Neural progenitor cell (in vitro differentiated cells): ENCODE measurements at regions not wholly inside any gene's neighbourhood (a gene's known extent, or its start where the extent isn't known, plus 50 kb on each side); places are given as distances from the start of the nearest gene placed in this dataset.

ENCODE experiments used
- DNase-seq: peaks from one replicate; pipeline ENCODE4 v3.0.0-alpha.2; 2016; ENCODE audit warnings: low spot score
- H2AFZ ChIP-seq: fragments of 200-600 bp; sonication (generic); replicated peaks from 2 replicates; pipeline ENCODE4 v1.6.1; 2016; ENCODE audit warnings: antibody characterized with exemption
- H3F3A ChIP-seq: fragments of 200-600 bp; sonication (generic); 2 replicates; pipeline ENCODE4 v1.6.1; 2016; ENCODE audit warnings: antibody characterized with exemption, low read depth
- H3K27ac ChIP-seq: fragments of 200-600 bp; sonication (generic); 2 replicates; pipeline ENCODE4 v1.5.1; 2016; ENCODE audit warnings: mild to moderate bottlenecking
- H3K27me3 ChIP-seq: fragments of 200-600 bp; sonication (generic); 2 replicates; pipeline ENCODE4 v1.6.1; 2016; ENCODE audit warnings: mild to moderate bottlenecking, moderate library complexity
- H3K36me3 ChIP-seq: fragments of 200-600 bp; sonication (generic); 2 replicates; pipeline ENCODE4 v1.5.1; 2016
- H3K4me1 ChIP-seq: fragments of 200-600 bp; sonication (generic); 2 replicates; pipeline ENCODE4 v1.6.1; 2016; ENCODE audit warnings: mixed run types
- H3K4me2 ChIP-seq: fragments of 200-600 bp; sonication (generic); 2 replicates; pipeline ENCODE4 v1.6.1; 2016
- H3K4me3 ChIP-seq: fragments of 200-600 bp; sonication (generic); 2 replicates; pipeline ENCODE4 v1.5.1; 2016
- H3K79me2 ChIP-seq: fragments of 200-600 bp; sonication (generic); 2 replicates; pipeline ENCODE4 v1.6.1; 2016; ENCODE audit warnings: low read depth
- H3K9ac ChIP-seq: fragments of 200-600 bp; sonication (generic); 2 replicates; pipeline ENCODE4 v1.6.1; 2016
- H3K9me3 ChIP-seq: fragments of 200-600 bp; sonication (generic); 2 replicates; pipeline ENCODE4 v1.5.1; 2016; ENCODE audit warnings: low read depth
- H4K20me1 ChIP-seq: fragments of 200-600 bp; sonication (generic); 2 replicates; pipeline ENCODE4 v1.6.1; 2016; ENCODE audit warnings: low read depth
- H3K27ac Mint-ChIP-seq: 3 replicates; pipeline ENCODE4 v1.8.0; 2021; ENCODE audit warnings: mixed read lengths
- H3K27me3 Mint-ChIP-seq: 2 replicates; pipeline ENCODE4 v1.8.0; 2022; ENCODE audit warnings: low read depth, mild to moderate bottlenecking, inconsistent platforms, moderate library complexity, mixed read lengths; ENCODE audit not compliant: insufficient read depth
- H3K36me3 Mint-ChIP-seq: 3 replicates; pipeline ENCODE4 v1.8.0; 2021; ENCODE audit warnings: mixed read lengths
- H3K4me1 Mint-ChIP-seq: 3 replicates; pipeline ENCODE4 v1.8.0; 2021; ENCODE audit warnings: mixed read lengths
- H3K4me3 Mint-ChIP-seq: 3 replicates; pipeline ENCODE4 v1.8.0; 2021; ENCODE audit warnings: mild to moderate bottlenecking, moderate library complexity, mixed read lengths
- H3K9me3 Mint-ChIP-seq: 3 replicates; pipeline ENCODE4 v1.8.0; 2020; ENCODE audit warnings: mixed read lengths
- CTCF ChIP-seq: fragments of 200-600 bp; sonication (generic); IDR thresholded peaks from 2 replicates; pipeline ENCODE4 v1.5.1; 2017; ENCODE audit warnings: antibody characterized with exemption, mild to moderate bottlenecking
- EZH2 ChIP-seq: fragments of 200-600 bp; sonication (generic); IDR thresholded peaks from 2 replicates; pipeline ENCODE4 v1.6.1; 2017; ENCODE audit warnings: antibody characterized with exemption, mild to moderate bottlenecking, moderate library complexity
- EZH2phosphoT487 ChIP-seq: fragments of 200-600 bp; sonication (generic); IDR thresholded peaks from 2 replicates; pipeline ENCODE4 v1.6.1; 2017; ENCODE audit warnings: antibody characterized with exemption

DNA sequence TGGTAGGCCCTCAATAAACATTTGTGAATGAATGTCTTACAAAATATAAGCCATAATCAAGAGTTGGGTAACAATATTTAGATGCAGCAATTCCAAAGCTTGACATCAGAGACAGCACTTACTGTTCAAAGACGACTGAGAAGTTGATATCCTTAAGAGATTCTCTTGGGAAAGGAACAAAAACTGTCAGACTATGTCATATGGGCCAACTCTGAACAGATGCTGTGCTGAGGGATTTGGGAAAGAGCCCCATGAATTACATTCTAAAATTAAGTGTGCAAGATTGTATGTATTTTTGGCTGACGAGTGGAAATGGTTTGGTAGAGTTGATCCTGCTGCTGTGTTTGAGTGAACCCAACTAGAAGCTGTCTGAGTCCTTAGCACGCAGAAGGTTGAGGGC lies 250.7 kb upstream of the LINC00305 start:
- Histone ChIP-seq H3K4me3 (no peak overlapping the region), H3K9ac (no peak overlapping the region), H3K9me3 (no peaks in the 10 kb centered on the region), H3K27ac (no peak overlapping the region), H3K27me3 (no peaks in the 10 kb centered on the region), H3K79me2 (no peaks in the 10 kb centered on the region), H4K20me1 (no peaks in the 10 kb centered on the region), H3K36me3 (no peaks in the 10 kb centered on the region), H3F3A (no peaks in the 10 kb centered on the region), H2AFZ (no peak overlapping the region), H3K4me2 (no peak overlapping the region), H3K4me1 (peaks cover 3% of the 10 kb centered on the region)
- TF ChIP-seq EZH2 (no peak), CTCF (no peak)
- Mint-ChIP-seq H3K4me1 (peaks cover 6% of the 10 kb centered on the region), H3K27ac (no peak overlapping the region), H3K36me3 (no peaks in the 10 kb centered on the region), H3K9me3 (no peaks in the 10 kb centered on the region), H3K27me3 (no peaks in the 10 kb centered on the region), H3K4me3 (no peak overlapping the region)
- DNase-seq, result no peak

DNA sequence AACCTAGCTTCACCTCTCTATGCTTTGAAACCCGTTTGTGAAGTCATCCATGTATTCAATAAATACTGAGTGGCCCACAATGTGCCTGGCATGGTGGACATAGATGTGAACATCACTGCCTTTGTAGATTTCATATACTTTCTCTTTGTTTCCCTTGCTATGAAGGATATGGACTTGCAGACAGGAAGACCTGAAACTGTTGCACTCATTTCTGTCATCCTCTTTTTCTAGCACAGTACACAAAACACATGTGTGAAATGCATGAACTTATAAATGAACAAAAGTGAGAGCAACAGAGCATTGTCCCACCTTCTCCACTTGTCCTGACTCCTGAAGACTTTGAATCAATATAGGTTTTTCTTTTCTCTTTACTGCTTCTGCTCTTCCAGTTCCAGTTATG lies 249.4 kb upstream of the LINC00305 start:
- Histone ChIP-seq H3F3A (no peaks in the 10 kb centered on the region), H3K79me2 (no peaks in the 10 kb centered on the region), H3K9me3 (no peaks in the 10 kb centered on the region), H4K20me1 (no peaks in the 10 kb centered on the region), H3K4me2 (no peak overlapping the region), H3K27me3 (no peaks in the 10 kb centered on the region), H3K27ac (no peak overlapping the region), H3K4me3 (no peak overlapping the region), H3K9ac (no peak overlapping the region), H2AFZ (no peak overlapping the region), H3K36me3 (no peaks in the 10 kb centered on the region), H3K4me1 (no peaks in the 10 kb centered on the region)
- Mint-ChIP-seq H3K4me3 (no peak overlapping the region), H3K27me3 (no peaks in the 10 kb centered on the region), H3K36me3 (no peaks in the 10 kb centered on the region), H3K9me3 (no peaks in the 10 kb centered on the region), H3K4me1 (no peaks in the 10 kb centered on the region), H3K27ac (no peak overlapping the region)
- no peak for DNase-seq
- TF ChIP-seq EZH2, result no peak
- TF ChIP-seq EZH2phosphoT487, result no peak
- TF ChIP-seq CTCF, result no peak

GRCh38 chr18:64392202-64392601 lies 243.3 kb upstream of the LINC00305 start:
- no peaks in the 10 kb centered on the region for H3F3A ChIP-seq
- H3K9me3 ChIP-seq, result no peaks in the 10 kb centered on the region
- H2AFZ ChIP-seq, result no peak overlapping the region
- Mint-ChIP-seq H3K4me3 (no peak overlapping the region), H3K27ac (no peak overlapping the region), H3K9me3 (no peaks in the 10 kb centered on the region), H3K36me3 (no peaks in the 10 kb centered on the region), H3K27me3 (no peaks in the 10 kb centered on the region), H3K4me1 (no peaks in the 10 kb centered on the region)
- no peaks in the 10 kb centered on the region for H3K36me3 ChIP-seq
- H3K27ac ChIP-seq, result no peak overlapping the region
- no peaks in the 10 kb centered on the region for H3K79me2 ChIP-seq
- no peak for DNase-seq
- H3K27me3 ChIP-seq, result no peaks in the 10 kb centered on the region
- no peaks in the 10 kb centered on the region for H3K4me1 ChIP-seq
- TF ChIP-seq EZH2phosphoT487 (no peak), EZH2 (no peak), CTCF (no peak)
- no peaks in the 10 kb centered on the region for H4K20me1 ChIP-seq
- no peak overlapping the region for H3K9ac ChIP-seq
- H3K4me3 ChIP-seq, result no peak overlapping the region
- no peak overlapping the region for H3K4me2 ChIP-seq

DNA sequence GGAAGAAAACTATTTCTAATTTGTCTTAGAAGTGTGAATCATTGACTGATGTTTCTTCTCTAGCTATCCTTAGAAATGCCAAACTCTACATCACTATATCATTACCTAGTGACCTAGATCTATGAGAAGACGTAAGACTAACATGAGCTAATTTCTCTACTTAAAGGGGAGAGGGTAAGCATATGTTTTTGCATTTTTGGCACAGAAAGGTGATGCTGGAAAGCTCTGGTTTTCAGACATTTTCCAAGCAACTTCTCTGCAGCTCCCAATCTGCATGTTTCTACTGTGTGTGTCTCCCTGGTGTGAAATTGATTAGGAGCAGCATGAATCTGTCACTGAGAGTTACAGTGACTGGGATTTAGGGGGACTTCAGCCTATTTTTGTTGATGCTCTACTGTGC lies 235.2 kb upstream of the LINC00305 start:
- H3K4me3 ChIP-seq, result no peak overlapping the region
- Mint-ChIP-seq H3K4me3 (no peak overlapping the region), H3K27ac (no peak overlapping the region), H3K36me3 (no peaks in the 10 kb centered on the region), H3K27me3 (no peaks in the 10 kb centered on the region), H3K4me1 (peaks cover 2% of the 10 kb centered on the region), H3K9me3 (no peaks in the 10 kb centered on the region)
- H3F3A ChIP-seq, result no peaks in the 10 kb centered on the region
- TF ChIP-seq CTCF (no peak), EZH2 (no peak), EZH2phosphoT487 (no peak)
- H3K27ac ChIP-seq, result no peak overlapping the region
- H2AFZ ChIP-seq, result peak overlapping the region; percentile 22
- H3K27me3 ChIP-seq, result no peaks in the 10 kb centered on the region
- no peak for DNase-seq
- no peaks in the 10 kb centered on the region for H3K4me1 ChIP-seq
- no peaks in the 10 kb centered on the region for H3K79me2 ChIP-seq
- H3K4me2 ChIP-seq, result no peak overlapping the region
- H3K36me3 ChIP-seq, result no peaks in the 10 kb centered on the region
- no peak overlapping the region for H3K9ac ChIP-seq
- H3K9me3 ChIP-seq, result no peaks in the 10 kb centered on the region
- H4K20me1 ChIP-seq, result no peaks in the 10 kb centered on the region
